CD4-positive, alpha-beta T cell treated with Interleukin-17A for 4 hours (primary cell): ENCODE measurements at regions not wholly inside any gene's neighbourhood (a gene's known extent, or its start where the extent isn't known, plus 50 kb on each side); places are given as distances from the start of the nearest gene placed in this dataset.
A peak's percentile ranks its signal among the peaks of the same experiment; 100 is the strongest.

Experiments used
- DNase-seq: peaks from one replicate; pipeline ENCODE4 v3.0.0-alpha.2; 2020; ENCODE audit warnings: mixed read lengths

DNA sequence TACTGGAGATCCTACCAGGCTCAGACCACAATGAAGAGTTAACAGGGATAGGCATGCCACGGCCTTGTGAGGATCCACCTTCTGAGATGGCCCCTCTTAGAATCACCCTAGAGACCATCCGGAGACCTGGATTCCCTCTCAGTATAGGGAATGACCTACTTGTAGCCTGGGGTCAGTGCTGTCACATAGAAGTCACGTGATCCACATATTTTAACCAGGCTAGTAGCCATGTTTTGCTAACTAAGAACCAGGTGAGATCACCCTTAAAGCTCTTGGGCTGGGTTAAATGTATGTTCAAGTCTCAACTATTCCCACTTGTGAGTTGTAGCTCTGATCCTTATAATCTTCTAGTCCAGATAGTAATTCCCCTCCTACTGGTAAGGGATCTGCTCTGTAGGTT is 215.4 kb downstream of the CCNG2 start:
- DNase-seq: no peak

DNA sequence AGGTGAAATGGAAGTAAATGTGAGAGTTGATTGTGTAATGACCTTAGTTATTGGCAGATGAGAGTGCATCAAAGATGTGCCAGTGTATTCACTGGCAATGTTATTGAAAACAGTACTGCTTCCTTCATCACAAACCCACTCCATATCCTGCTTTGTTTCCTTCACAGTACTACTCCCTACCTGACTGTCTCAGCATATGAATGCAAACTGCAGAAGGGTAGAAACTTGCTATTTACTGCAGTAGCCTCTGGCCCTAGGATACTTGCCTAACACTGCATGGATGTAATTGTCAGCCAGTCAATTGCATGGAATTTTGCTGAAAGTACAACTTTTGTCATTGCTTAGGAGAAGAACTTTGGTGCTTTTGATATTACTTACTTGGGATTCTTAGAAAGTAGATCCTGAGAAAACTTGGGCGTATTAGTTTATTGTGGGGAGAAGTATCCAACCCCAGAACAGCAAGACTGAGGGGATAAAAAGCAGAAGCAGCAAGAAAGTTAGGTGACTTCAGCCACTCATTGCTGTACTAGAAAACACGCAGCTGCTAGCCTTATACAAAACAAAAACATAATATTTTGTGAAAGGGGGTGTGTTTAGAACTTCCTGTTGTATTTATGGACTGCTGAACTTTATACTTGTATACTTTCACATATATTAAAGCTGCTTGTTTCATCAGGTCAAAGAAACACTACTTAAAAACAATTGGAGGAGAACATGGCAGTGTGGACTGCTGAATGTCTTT is 219.0 kb downstream of the CCNG2 start:
- no peak for DNase-seq

DNA sequence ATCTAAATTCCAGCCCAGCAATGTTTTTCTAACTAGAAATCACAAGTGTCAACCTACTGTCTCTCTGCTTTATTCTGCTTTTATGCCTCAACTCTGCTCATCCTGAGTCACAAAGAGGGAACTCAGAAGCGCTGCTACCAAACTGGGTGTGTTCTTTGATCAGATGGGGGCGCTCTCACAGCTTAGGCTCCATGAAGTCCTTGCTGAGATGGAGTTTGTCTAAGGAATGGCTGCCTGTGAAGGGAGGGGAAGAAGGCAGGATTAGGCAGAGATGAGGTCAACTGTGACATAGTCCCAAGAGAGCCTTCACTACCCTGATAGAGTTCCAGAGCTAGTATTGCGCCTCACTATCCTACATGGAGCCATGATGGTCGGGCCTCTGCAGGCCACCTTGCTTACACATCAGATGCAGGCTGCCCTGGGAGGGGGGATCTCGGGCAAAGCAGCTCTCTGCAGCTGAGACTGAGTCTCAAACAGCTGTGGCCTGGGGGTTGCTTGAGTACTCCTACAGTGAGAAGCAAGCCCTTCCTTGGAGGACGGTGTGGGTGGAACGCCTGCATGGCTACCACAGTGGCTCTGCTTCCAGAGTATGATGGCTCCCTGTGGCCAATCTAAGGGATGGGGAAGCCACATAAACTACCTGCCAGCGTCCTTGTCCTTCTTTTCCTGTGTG is 219.9 kb downstream of the CCNG2 start:
- DNase-seq: no peak

DNA sequence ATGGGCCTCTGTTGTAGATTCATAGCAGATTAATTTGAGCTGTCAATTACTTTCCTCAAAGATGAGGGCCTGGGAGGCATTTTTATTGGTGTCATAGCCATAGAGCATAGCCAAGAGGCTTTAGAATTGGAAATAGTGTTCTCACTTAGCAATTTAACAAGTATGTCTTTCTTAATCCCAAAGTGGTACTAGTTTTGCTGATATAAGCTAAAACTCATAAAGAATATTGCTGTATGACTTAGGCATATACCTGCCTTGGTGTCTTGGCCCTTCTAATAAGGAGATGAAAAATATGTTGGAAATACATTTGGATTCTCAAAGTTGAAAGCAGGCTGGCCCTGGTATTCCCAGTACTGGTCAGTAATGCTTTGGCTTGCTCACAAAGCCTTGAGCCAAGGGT is 221.5 kb upstream of the CXCL13 start:
- no peak for DNase-seq

DNA sequence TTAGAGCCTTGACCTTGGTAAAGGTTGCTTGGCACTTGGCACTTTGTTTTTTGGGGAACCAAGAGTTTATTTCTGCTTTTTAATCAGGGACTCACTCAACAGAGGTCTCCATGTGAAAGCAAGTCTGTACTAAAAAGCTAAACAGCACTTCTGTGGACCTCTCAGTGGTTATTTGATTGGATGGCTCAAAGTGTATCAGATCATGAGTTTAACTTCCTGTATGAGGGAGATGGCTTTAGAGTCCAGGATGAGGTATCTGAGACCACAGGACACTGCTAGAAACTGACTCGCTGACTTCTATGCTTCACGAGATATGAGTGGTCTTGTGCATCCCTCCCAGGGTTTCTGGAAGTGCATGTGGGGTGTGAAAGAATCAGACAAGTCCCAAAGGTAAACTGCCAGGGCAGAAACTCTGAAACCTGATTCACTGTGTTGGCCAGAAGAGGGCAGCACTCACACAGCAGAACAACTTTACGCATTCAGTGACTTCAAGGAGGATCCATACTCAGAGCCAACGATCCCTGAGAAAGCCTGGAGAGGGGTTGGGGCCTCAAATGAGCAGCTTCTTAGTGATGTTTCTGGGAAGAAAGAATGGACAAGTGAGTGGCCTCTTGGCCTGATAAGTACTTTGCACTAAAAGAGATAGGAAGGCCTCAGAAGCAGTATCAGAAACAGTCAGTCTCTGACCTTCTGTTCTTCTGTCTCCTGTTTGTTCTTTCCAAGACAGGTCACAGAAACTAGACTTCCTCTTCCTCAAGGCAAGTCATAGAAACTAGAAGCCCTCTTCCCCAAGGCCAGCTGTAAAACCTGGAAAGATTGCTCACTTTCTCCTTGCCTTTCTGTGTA is 220.3 kb upstream of the CXCL13 start:
- DNase-seq: peak; percentile 49

DNA sequence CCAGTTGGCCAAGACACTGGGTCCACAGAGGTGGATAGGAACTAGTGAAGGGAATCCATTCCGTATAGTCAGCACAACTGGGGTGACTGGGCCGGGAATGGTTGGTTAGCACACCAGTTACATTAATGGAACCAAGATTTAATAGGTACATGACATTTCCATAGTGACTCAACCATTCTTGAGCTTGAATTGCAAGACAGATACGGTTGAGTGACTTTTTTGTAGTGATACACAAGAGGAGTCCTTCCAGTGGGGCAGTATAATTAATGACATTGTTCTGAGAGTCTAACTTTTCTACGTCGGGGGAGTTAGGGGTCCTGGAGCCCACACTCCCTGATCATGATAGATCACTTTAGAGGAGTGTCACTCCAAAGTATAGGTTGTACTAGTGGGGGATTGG is 211.6 kb upstream of the CXCL13 start:
- no peak for DNase-seq

DNA sequence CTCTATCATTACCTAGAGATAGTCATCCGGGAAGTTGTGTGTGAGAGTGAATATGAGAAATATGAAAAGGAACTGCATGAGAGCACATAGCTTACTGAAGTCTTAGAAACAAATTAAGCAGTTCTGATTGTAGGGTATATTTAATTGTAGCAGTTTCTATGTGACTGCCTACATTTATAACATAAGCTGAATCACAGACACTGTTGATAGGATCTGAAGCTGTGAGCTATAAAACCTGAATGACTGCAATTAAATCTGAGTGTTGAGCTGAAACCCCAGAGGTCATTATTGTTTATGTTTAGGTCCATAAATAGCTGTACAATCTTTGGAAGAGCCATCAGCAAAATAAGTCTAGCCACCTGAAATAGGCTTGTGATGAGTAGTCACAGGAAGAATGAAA is 210.1 kb upstream of the CXCL13 start:
- DNase-seq: no peak

DNA sequence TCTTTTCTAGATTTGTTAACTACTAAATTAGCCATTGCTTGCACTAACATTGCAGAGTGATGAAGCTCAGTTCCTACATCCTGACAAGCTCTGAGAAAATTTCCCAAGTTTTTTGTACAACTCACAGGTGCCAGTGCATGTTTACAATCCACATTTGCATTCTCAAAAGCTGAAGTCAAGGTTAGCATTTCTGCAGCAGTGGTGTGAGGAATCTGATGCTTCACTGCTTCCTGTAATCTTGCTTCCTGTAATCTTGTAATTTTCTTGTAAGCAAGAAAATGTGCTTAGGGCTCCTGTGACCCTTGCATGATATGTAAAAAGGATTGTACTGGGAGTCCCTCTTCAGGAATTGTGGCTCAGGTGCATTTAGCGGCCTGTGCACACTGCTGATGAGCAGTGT is 207.4 kb upstream of the CXCL13 start:
- DNase-seq: no peak

DNA sequence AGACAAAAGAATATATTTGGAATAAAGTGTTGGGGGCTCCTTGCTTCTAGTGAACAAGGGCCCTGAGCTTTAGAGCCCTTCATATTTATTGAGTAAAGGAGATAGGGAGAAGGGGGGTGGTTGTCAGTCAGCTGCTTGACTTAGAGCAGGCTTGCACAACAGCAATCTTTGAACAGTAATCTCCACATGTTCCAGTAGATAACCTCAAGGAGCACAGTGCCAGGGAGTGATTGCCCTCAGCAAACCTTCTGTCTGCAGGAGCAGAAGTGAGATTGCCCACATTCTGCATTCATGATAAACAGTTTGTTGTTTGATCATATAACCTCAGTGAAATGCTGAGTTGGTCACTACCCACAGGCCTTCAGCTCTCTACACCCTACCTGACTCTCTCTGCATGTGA is 205.8 kb upstream of the CXCL13 start:
- DNase-seq: no peak

DNA sequence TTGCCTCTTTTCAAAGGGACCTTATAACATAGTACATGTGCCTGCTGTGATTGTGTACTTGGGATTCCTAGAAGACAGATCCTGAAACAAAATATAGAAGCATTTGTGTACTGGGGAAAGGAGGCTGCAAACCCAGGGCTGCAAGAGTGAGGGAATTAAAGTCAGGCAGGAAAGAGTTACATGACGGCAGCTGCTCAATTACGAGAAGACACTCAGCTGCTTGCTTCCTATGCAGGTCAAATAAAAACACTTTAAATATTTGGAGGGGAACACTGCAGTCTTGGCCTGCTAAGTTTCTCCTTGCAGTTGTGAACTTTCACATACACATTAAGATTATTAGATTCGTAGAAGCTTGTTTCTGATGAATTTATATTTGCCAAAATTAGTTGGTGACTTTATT is 191.9 kb upstream of the CXCL13 start:
- DNase-seq: no peak

DNA sequence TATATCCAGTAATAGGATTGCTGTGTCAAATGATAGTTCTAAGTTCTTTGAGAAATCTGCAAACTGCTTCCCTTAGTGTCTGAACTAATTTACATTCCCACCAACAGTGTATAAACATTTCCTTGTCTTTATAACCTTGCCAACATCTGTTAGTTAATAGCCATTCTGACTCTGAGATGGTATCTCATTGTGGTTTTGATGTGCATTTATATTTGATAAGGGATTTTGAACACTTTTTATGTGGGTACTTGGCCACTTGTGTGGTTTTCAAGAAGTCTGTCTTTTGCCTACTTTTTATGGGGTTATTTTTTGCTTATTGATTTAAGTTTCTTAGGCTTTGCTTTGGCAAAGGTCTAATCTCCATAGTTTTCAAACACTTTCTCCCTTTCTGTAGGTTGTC is 189.9 kb upstream of the CXCL13 start:
- no peak for DNase-seq

DNA sequence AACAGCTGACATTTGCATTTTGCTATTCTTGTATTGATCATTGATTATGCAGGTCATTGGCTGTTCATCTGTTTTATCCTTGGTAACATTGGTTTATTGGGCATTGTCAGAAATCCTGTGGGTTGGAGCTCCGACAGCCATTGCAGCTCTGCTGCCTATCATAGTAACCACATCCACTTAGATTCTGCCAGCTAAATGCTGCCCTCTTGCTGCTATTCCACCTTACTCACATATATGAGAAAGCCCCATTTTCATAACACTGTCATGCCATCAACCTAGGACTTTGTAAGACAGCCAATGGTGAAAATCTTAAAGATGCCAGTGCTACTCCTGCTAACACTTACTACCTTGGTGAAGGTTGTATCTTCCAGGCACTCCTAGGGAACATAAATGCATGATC is 187.3 kb upstream of the CXCL13 start:
- no peak for DNase-seq

DNA sequence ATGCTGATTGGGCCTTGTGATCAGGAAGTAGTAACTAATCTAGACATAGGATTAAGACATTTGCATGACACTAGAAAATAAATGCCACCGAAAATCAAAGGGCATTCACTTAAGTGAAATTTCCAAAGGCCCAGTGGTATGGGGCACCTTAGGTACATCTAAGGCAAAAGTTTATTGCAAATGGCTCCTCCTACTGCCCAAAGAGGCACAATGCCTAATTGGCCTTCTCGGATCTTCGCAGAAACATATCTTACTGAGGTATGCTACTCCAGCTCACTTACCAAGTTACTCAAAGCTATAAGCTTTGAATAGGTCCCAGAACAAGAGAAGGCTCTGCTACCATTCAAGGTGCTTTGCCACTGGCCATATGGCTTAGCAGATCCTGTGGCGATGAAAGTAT is 174.8 kb upstream of the CXCL13 start:
- DNase-seq: no peak

DNA sequence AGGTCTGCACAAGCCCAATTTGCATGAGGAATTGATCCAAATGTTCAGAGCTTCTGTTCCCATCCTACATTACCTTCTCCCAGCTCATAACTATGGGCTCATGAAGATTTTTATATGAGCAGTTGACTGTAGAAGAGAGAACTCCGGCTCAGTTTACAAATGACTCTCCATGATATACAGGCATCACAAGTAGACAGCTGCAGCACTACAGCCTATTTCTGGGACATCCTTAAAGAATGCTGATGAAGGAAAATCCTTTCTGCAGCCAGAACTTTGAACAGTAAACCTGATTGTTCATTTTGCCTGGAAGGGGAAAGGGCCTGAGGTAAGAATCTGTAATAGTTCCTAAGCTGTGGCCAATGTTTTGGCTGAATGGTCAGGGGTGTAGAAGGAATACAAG is 174.1 kb upstream of the CXCL13 start:
- no peak for DNase-seq

DNA sequence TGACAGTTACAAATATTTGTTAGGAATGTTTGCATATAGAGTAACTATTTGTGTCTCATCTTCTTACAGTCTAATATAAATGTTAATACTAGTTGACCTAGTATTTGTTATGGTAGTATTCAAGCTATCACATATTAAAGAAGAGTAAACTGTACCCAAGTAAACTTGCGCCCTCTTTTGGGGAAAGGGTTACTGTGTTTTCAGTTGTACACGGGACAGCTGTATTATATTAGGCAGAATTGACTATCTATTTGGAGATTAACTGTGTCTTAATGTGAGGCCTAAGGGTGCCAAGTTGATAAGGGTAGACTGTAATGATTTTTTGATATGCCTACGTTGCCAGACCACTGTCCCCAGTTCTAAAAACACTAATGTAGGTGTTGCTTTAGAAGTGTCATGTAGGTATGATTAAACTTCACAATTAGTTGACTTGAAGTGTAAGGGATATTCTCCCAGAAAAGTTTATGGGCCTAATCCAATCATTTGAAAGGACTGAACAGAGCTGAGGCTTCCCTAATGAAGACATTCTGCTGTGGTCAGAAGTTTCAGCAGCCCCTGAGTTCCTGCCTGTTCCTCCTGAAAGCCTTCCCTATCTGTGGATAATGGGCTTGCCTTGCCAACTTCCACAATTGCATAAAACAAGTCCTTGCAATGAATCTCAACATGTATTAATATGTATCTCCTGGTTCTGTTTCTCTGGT is 172.8 kb upstream of the CXCL13 start:
- DNase-seq: no peak

DNA sequence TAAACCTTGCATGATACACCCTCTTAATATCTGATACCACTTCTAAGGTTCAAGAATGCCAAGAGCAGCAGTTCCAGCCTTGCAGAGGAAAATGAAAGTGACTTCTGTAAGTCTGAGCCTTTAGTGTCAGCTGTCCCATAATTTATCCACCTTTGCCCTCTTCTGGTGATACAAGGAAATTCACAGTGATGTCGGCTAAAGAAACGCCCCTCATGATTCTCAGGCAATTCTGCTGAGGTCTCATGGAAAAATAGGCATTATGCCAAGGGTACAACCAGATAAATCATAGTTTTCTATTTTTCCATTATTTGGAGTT is 172.2 kb upstream of the CXCL13 start:
- no peak for DNase-seq

DNA sequence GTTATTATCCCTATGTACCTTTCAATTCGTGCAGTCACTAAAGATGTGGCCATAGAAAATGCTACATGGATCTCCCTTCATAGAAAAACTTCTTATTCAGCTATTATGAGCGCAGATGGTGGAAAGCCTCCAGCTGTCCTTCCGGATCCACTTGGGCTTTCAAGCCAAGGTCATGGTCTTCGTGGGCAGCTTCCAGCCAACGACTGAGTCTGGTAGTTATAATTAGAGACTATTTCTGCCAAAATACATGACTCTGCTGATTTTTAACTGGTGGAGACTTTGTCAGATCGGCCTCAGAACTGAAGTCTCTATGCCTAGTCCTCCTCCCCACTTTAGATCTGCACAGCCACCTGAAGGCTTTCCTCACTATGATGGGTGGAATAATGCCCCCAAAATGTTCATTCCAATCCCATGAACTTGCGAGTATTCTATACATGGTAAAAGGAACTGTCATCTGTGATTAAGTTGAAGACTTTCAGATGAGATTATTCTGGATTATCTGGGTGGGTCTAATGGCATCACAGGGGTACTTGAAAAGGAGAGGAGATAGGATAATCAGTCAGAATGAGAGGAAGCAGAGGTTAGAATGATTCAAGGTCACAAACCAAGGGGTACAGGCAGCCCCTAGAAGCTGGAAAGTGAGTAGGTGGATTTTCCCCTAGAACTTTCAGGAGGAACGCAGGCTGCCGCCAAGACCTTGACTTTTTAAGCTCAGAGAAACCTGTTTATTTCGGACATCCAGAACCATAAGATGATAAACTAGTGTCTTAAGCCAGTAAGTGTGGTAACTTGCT is 171.1 kb upstream of the CXCL13 start:
- DNase-seq: no peak

DNA sequence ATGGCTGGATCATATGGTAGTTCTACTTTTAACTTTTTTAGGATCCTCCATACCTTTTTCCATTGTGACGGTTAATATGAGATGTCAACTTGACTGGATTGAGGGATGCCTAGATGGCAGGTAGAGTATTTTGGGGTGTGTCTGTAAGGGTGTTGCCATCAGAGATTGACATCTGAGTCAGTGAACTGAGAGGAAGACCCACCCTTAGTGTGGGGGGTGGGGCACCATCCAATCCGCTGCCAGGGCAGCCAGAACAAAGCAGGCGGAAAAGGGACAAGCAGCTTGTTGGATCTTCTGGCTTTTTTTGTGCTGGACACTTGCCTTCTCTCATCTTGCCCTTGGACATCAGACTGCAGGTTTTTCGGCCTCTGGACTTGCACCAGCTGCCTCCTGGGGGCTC is 168.5 kb upstream of the CXCL13 start:
- no peak for DNase-seq

DNA sequence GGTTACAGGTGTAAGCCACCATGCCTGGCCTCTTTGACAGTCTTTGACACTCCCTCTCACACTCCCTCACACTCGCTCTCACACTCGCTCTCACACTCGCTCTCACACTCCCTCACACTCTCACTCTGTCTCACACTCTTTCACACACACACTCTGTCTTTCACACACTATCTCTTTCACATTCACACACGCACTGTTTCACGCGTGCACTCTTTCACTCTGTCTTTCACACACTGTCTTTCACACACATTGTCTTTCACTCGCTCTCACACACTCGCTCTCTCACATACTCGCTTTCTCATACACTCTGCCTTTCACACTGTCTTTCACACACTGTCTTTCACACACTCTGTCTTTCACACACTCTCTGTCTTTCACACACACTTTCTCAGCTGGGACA is 167.1 kb upstream of the CXCL13 start:
- no peak for DNase-seq

DNA sequence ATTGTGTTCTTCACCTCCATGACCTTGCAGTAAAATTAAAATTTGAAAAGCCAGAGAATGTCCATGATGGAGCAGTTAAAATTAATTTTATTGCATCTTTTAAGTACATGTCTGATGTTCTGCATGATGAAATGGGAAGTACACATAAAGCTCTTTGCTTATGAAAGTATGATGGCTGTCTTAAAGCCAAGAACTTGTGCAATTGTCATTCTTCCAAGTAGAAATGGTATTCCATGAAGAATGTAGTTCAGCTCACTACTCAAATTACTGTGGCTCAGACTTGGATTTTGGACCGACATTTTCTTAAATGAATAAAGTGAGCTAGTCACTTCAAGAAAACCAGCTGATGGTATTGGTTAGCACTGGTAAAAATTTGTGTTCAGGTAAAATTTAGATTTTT is 161.7 kb upstream of the CXCL13 start:
- DNase-seq: no peak

DNA sequence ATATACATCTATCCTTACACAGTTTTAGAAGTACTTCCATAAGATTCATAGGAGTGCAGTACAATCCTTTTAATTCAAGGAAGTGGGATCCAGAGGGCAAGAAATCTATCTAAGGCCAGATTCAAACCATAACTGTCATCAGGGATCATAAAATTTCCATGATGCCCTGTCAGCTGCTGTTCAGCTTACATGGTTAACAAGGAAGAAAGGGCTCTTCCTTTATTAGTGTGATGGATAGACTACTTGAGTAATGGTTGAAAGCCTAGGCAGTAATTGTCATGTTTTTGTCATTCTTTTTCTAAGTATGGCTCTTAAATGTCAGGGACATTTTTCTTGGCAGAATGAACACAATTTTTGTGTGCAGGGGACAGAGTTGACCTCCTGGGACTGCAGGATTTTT is 159.8 kb upstream of the CXCL13 start:
- DNase-seq: no peak

DNA sequence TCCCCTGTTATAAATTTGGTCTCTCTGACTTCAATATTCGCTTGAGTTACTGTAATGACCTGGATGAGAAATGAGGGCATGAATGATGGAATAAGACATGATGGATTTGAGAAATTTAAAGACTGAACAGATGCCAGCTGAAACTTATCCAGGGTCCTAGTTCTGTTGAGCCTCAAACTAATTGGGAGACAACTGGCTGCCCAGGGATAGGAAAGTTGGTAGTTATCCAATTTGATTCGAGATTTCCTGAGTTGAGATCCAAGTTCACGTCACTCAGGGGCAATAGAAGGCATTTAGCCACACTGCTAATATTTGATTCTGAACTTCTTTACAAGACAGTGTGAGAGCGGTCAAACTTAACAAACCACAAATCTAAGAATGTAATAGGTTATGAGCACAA is 159.0 kb upstream of the CXCL13 start:
- no peak for DNase-seq

DNA sequence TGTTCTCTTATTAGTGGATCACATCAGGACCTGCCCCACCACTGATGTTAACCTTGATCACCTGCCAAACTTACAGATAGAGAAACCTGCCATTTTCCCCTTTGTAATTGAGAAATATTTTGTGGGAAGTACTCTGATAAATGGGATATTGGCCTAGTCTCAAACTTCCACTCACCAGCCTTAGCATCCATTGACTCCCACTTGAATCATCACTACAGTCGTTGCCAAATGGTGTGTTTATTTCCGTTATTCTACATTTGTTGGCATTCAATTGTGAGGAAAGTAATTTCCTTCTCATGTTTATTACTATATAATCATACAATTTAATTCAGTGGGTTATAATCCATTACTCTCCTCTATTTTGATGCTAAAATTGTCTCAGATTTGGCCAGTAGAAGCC is 156.4 kb upstream of the CXCL13 start:
- no peak for DNase-seq
